ENCODE measurements at regions not wholly inside any gene's neighbourhood (a gene's known extent, or its start where the extent isn't known, plus 50 kb on each side); places are given as distances from the start of the nearest gene placed in this dataset.

GRCh38 chr14:65352964-65353530 is 59.5 kb upstream of the FUT8 start:
- no peak for DNase-seq (ENCODE audit: low read depth in 2 of 2)

GRCh38 chr14:65354131-65354530 is 58.4 kb upstream of the FUT8 start:
- no peak for DNase-seq (ENCODE audit: low read depth in 2 of 2)

GRCh38 chr14:65354715-65355114 is 57.8 kb upstream of the FUT8 start:
- no peak for DNase-seq (ENCODE audit: low read depth in 2 of 2)

- peak; percentile 75 to 80 for DNase-seq (ENCODE audit: low read depth in 2 of 2)
These were observed 56.1 kb upstream of the FUT8 start for GRCh38 chr14:65356327-65356836.

- DNase-seq (ENCODE audit: low read depth in 2 of 2): no peak
These were observed 55.4 kb upstream of the FUT8 start for GRCh38 chr14:65357113-65357512.

GRCh38 chr14:65357689-65358088 is 54.8 kb upstream of the FUT8 start:
- no peak for DNase-seq (ENCODE audit: low read depth in 2 of 2)

- DNase-seq (ENCODE audit: low read depth in 2 of 2): no peak
These were observed 53.0 kb upstream of the FUT8 start for GRCh38 chr14:65359503-65359902.

- DNase-seq (ENCODE audit: low read depth in 2 of 2): no peak
These were observed 52.3 kb upstream of the FUT8 start for GRCh38 chr14:65360144-65360784.

- no peak for DNase-seq (ENCODE audit: low read depth in 2 of 2)
These were observed 50.6 kb upstream of the FUT8 start for GRCh38 chr14:65361920-65362319.

All from fibroblast of skin of left quadriceps (primary cell).